SK-N-SH (cell line): ENCODE measurements at regions not wholly inside any gene's neighbourhood (a gene's known extent, or its start where the extent isn't known, plus 50 kb on each side); places are given as distances from the start of the nearest gene placed in this dataset.

Experiments used
- CTCF ChIP-seq: fragments of 200-600 bp; sonication (generic); IDR thresholded peaks from 2 replicates; pipeline ENCODE4 v1.6.1; 2017; ENCODE audit warnings: antibody characterized with exemption, mild to moderate bottlenecking, moderate library complexity
- ELF1 ChIP-seq: IDR thresholded peaks from 2 replicates; pipeline ENCODE4 v1.4.0; 2012
- EZH2phosphoT487 ChIP-seq: fragments of 200-600 bp; sonication (generic); IDR thresholded peaks from 2 replicates; pipeline ENCODE4 v1.6.1; 2017; ENCODE audit warnings: low read depth, mixed run types, mild to moderate bottlenecking, antibody characterized with exemption, moderate library complexity, borderline replicate concordance
- MAX ChIP-seq: IDR thresholded peaks from 2 replicates; pipeline ENCODE4 v1.4.0; 2012; ENCODE audit warnings: low read depth
- MEF2A ChIP-seq: IDR thresholded peaks from 2 replicates; pipeline ENCODE4 v1.4.0; 2012; ENCODE audit warnings: low read depth, borderline replicate concordance
- RCOR1 ChIP-seq: fragments of 150-350 bp; IDR thresholded peaks from 2 replicates; pipeline ENCODE4 v1.6.1; 2017; ENCODE audit warnings: antibody characterized with exemption, low read length
- TCF12 ChIP-seq: IDR thresholded peaks from 2 replicates; pipeline ENCODE4 v1.4.0; 2012
- YY1 ChIP-seq: IDR thresholded peaks from 2 replicates; pipeline ENCODE4 v1.4.0; 2012; ENCODE audit warnings: low read depth, mild to moderate bottlenecking

DNA sequence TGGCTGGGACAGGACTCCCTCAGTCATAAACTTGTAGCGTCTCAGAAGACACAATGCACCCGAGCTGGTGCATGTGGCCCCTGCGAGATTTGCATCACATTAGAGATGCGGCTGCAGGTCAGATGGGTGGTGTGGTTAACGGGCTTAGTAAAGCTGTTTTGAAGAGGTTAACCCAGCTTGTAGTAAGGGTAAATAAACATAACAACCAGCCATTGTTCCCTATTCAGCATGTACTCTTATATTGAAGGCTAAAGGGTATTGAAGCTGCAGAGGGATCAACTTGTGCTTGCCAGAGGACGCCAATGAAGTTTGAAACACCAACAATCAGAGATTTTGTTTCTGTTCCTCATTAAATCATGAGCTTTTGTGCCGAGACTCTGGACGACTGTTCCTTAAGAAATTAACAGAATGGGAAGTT, 79.4 kb downstream of the ZIC5 start:
- TF ChIP-seq CTCF (no peak), EZH2phosphoT487 (no peak), MEF2A (no peak), YY1 (no peak), RCOR1 (no peak), MAX (no peak), ELF1 (no peak), TCF12 (no peak)
